A673 (cell line): ENCODE measurements at regions not wholly inside any gene's neighbourhood (a gene's known extent, or its start where the extent isn't known, plus 50 kb on each side); places are given as distances from the start of the nearest gene placed in this dataset.

Experiments used
- BruUV-seq: library from RNA; stranded (reverse); fragments of 400-500 nt; replicated peaks from 2 replicates; lab custom pipeline; 2021; lab: Mats Ljungman, UMichigan
- CTCF ChIA-PET: fragments of 300-600 bp; sonication (Branson Sonifier 250); formaldehyde crosslinking; loops from one replicate; lab custom pipeline; 2022; ENCODE audit warnings: antibody characterized with exemption; lab: Charles Lee
- POLR2A ChIA-PET: fragments of 300-600 bp; sonication (Branson Sonifier 250); formaldehyde crosslinking; loops from one replicate; lab custom pipeline; 2022; ENCODE audit warnings: antibody characterized with exemption; ENCODE audit not compliant: low non-redundant PET; lab: Charles Lee
- DNase-seq: peaks from one replicate; pipeline ENCODE4 v3.0.0-alpha.2; 2015; ENCODE audit warnings: low spot score
- H3K27ac ChIP-seq: fragments of 200-600 bp; sonication (generic); 2 replicates; pipeline ENCODE4 v1.5.1; 2016; ENCODE audit warnings: mixed run types, low read depth, mild to moderate bottlenecking, mixed read lengths, antibody characterized with exemption, low read length; ENCODE audit not compliant: poor library complexity, severe bottlenecking
- H3K27me3 ChIP-seq: fragments of 200-600 bp; sonication (generic); replicated peaks from 2 replicates; pipeline ENCODE4 v1.6.1; 2017; ENCODE audit warnings: mixed run types, low read depth, mild to moderate bottlenecking, mixed read lengths, antibody characterized with exemption, low read length; ENCODE audit not compliant: insufficient read depth, poor library complexity
- H3K36me3 ChIP-seq: fragments of 200-600 bp; sonication (generic); 2 replicates; pipeline ENCODE4 v1.6.1; 2016; ENCODE audit warnings: mixed run types, mild to moderate bottlenecking, mixed read lengths, antibody characterized with exemption, low read length; ENCODE audit not compliant: insufficient read depth, poor library complexity, severe bottlenecking
- H3K4me1 ChIP-seq: fragments of 200-600 bp; sonication (generic); 2 replicates; pipeline ENCODE4 v1.6.1; 2017; ENCODE audit warnings: mixed run types, mild to moderate bottlenecking, mixed read lengths, antibody characterized with exemption, low read length; ENCODE audit not compliant: insufficient read depth, poor library complexity, severe bottlenecking
- H3K4me3 ChIP-seq: fragments of 200-600 bp; sonication (generic); 2 replicates; pipeline ENCODE4 v1.5.1; 2016; ENCODE audit warnings: low read depth, mixed run types, mild to moderate bottlenecking, mixed read lengths, low read length; ENCODE audit not compliant: poor library complexity, severe bottlenecking
- H3K9me3 ChIP-seq: fragments of 200-600 bp; sonication (generic); 2 replicates; pipeline ENCODE4 v1.6.1; 2016; ENCODE audit warnings: mixed run types, low read depth, mild to moderate bottlenecking, mixed read lengths, antibody characterized with exemption, low read length; ENCODE audit not compliant: poor library complexity, severe bottlenecking
- CTCF ChIP-seq: fragments of 300-800, 200-600 bp; sonication (generic); conservative IDR thresholded peaks from 2 replicates; pipeline ENCODE4 v1.5.1; 2017; ENCODE audit warnings: low read depth, mild to moderate bottlenecking, antibody characterized with exemption, low read length, moderate library complexity, mixed read lengths
- EZH2 ChIP-seq: fragments of 200-600 bp; sonication (generic); IDR thresholded peaks from 2 replicates; pipeline ENCODE4 v1.6.1; 2017; ENCODE audit warnings: borderline replicate concordance, low read depth, mild to moderate bottlenecking, mixed read lengths, antibody characterized with exemption, low read length; ENCODE audit not compliant: poor library complexity, severe bottlenecking
- intact Hi-C: fragments of 100-400 bp; cut with micrococcal nuclease; formaldehyde crosslinking; loops from one replicate; pipeline ENCODE4 v1.10.0; 2022; ENCODE audit not compliant: unreplicated experiment

- no peak for TF ChIP-seq CTCF
- TF ChIP-seq EZH2: no peak
- peaks cover 20% of the 10 kb centered on the region for H3K4me1 ChIP-seq
- intact Hi-C loops: no loop called here
- H3K27ac ChIP-seq: no peak overlapping the region
- CTCF ChIA-PET: no interaction called here
- H3K36me3 ChIP-seq: no peaks in the 10 kb centered on the region
- POLR2A ChIA-PET: no interaction called here
- no peak overlapping the region for H3K4me3 ChIP-seq
- peaks cover 3% of the 10 kb centered on the region for H3K9me3 ChIP-seq
- no peaks in the 10 kb centered on the region for H3K27me3 ChIP-seq
- DNase-seq: no peak
- BruUV-seq: no TSS peak
These were observed 118.8 kb upstream of the FRMD1 start for GRCh38 chr6:168197636-168198301.

GRCh38 chr6:168196881-168197635, 118.0 kb upstream of the FRMD1 start:
- ChIA-PET POLR2A (no interaction called here), CTCF (no interaction called here)
- no peaks in the 10 kb centered on the region for H3K36me3 ChIP-seq
- no peaks in the 10 kb centered on the region for H3K9me3 ChIP-seq
- TF ChIP-seq CTCF (no peak), EZH2 (no peak)
- H3K4me1 ChIP-seq: peaks cover 24% of the 10 kb centered on the region
- BruUV-seq: no TSS peak
- DNase-seq: no peak
- H3K4me3 ChIP-seq: no peak overlapping the region
- intact Hi-C loops: no loop called here
- no peaks in the 10 kb centered on the region for H3K27me3 ChIP-seq
- H3K27ac ChIP-seq: no peak overlapping the region

GRCh38 chr6:168196385-168196860, 117.4 kb upstream of the FRMD1 start:
- H3K4me1 ChIP-seq: peaks cover 30% of the 10 kb centered on the region
- no peaks in the 10 kb centered on the region for H3K27me3 ChIP-seq
- CTCF ChIA-PET: no interaction called here
- POLR2A ChIA-PET: no interaction called here
- no TSS peak for BruUV-seq
- H3K4me3 ChIP-seq: no peak overlapping the region
- no peaks in the 10 kb centered on the region for H3K9me3 ChIP-seq
- intact Hi-C loops: no loop called here
- TF ChIP-seq EZH2 (no peak), CTCF (no peak)
- no peak for DNase-seq
- no peaks in the 10 kb centered on the region for H3K36me3 ChIP-seq
- H3K27ac ChIP-seq: no peak overlapping the region
